HT-29 (cell line): ENCODE measurements at regions not wholly inside any gene's neighbourhood (a gene's known extent, or its start where the extent isn't known, plus 50 kb on each side); places are given as distances from the start of the nearest gene placed in this dataset.

Experiments used
- DNase-seq: peaks from one replicate; pipeline ENCODE4 v3.0.0-alpha.2; 2015; ENCODE audit warnings: low spot score

DNA sequence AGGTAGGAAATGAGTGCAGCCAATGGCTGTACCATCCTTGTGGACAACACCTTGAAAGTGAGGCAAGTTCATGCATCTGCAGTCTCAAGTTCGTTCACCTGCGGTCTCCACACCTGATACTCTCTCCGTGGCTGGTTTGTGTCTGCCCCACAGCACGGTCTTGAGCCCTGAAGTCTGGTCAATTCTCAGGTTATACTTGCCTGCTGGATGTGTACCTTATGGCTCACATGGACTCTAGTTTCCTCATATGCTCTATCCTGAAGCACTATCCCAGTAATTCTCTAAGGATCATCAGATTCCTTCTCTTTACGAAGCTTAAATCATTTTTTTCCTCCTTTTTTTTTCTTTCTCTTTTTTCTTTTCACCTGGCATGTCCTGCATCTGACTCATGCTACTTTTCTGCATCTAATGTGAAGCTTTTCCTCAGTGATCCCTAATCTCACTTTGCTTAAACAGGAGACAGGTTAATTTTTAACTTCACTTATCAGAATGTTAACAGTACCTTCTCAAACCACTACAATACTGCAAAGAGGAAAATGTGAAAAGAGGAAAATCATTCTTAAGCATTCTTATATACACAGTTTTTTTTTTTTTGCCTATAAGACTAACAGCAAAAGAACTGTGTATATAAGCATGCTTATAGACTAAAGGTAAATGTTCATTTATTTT, 511.2 kb downstream of the SOX11 start:
- DNase-seq, result no peak

DNA sequence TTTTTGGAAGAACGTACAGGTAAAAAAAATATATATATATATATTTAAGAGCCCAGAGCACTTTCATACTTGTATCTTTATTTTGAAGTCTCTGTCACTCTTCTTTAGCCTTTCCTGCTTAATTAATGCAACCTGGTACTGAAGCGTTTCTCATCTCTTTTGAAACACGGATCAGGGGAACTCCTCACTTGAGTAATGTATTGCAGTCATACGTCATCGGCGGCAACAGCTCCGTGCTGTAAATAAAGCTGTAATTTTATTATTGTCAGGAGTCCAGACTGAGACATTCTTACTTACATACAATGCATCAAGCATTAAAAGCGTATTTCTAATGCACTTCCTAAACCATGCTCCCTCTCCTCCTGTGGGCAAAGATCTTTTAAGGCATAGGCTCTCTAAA, 514.7 kb downstream of the SOX11 start:
- DNase-seq, result no peak

DNA sequence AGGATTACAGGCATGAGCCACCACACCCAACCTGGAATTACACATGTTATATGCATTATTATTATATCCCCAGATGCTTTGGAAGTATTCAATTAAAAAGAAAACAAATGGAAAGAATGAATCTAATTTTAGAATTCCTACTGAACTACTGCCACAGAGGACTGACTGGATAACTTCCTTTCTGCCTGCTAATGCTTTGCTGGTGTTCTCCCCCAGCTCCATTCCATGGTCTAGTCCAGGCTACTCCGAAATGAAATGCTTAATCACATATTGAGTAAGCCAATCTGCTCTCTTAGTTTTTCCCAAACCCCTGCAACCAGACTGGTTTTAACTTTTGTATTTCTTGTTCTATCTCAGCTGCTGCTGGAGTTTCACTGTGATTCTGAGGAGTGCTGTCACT, 519.1 kb downstream of the SOX11 start:
- no peak for DNase-seq

DNA sequence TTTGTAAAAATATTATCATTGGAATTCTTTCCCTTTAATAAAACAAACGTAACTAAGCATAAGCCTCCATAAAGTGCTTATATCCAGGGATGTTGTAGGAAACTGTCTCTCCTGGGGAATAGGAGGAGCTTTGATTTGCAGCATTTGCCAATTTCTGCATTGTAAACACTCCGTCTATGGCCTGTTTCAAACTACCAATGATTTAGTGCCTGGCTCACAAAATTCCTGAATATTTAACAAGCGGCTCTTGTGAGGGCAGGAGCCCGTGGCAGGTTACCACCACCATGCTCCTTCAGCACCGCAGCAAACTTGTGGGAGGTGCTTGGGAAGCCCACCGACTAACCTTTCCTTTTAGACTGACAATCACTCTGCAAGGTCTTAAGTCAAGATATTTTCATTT, 520.3 kb downstream of the SOX11 start:
- no peak for DNase-seq

DNA sequence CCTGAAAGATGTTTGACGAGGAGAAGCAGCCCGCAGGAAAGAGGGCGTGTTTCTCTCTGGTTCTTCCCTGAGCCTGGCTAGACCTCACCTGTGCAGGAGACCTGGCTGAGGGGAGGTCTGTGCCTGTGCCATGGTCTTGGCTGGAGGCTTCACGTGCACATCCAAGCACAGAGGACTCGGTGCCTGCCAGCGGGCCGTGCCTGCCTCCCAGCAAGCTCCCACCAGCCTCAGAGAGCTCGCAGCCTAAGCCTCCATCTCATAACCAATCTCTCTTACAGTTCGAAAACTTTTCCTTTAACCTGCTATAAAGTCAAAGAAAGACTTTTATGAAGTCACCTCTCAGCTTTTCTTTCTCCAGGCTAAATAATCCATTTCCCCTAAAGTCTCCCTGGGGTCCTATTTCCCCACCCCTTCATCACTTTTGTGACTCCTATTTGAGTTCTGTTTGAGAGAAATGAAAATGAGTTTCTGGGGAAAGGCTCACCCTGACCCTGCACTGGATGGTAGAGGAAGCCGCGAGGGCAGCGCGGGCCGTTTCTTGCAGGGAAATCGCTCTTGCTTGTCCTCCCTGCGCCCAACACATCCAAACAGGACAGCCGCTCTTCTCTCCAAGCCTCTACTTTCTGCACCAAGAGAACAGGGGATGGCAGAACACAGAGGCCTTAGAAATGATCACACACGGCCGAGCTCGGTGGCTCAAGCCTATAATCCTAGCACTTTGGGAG, 521.0 kb downstream of the SOX11 start:
- DNase-seq, result no peak

DNA sequence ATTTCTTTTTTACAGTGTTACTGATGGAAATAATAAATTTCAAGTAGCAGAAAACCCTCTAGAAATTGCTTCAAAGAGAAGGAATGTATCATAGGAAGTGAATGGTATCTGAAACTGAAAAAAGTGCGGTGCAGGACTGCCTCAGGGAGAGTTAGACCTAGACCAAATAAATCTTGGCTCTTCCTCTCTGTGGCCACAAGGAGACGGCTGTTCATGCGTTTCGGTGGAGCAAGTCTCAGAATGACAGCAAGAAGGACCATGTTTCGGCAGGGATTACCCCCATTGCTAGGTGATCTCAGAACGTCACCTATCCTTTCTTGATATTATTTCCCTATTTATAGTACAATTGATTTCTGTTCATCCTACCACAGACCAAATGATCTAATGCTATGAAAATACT, 522.3 kb downstream of the SOX11 start:
- DNase-seq, result no peak

DNA sequence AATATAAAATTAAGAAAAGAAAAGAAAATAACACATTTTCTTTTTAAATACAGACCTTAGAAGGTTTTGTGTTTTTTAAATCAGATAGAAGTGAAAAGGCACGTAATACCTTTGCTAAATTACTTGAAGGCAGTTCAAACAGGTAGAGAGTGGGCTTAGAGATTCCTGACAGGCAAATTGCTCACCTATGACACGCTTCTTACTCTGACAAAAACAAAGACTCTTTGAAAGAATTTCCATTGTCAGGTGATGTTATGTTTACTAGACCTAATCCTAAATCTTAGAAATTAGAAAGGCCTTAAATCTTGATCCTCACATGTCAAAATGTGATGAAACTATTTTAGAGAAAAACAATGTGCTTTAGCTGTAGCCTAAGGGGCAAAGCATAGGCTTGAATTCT, 522.9 kb downstream of the SOX11 start:
- no peak for DNase-seq

DNA sequence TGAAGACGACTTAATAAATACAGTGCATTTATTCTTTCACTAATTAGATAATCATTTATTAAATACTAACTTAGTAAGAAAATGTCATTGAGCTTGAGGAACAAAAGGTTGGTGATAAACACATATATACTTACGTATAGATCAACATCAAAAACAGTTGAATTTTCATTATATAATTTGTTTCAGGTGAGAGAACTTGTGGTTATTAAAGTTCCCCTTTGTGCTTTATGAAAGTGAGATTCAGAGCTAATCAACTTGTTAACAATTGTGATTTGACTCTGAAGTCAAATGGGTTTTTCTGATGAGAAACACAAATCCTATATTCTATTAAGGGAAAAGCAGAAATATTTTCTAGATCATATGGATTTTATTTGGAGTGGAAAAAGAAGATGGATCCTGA, 524.0 kb downstream of the SOX11 start:
- no peak for DNase-seq

DNA sequence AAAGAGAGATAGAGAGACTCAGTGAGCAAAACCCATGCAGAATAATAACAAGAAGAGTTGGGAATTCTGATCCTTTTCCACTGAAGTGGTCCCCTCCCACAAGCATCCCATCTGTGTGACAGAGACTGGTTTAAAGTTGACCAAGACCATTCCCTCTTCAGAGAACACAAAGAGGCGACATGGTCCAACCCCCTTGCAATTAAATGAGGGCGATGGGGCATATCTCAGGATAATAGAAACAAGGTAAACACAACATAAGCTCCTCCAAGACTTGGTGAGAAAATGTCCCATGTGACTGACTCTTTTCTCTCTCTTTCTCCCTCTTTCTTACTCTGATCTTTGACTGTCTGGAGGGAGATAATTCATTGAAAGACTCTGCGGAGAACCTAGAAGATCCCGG, 526.7 kb downstream of the SOX11 start:
- no peak for DNase-seq

DNA sequence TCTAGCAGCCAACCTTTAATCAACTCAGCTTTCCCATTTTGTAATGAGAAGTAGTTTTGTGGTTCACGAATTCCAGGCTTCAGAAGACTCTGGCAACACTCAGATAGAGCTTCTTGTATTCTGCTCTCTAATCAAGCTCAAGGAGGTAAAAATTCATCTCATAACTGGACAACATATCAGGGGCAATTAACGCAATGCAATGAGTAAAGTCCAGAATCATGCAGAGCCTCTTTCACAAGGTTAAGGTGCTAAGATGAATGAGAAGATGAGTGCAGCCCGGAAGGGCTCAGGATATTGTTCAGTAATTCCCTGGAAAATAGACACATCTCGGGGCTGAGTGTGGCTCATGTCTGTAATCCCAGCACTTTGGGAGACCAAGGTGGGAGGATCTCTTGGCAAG, 527.7 kb downstream of the SOX11 start:
- no peak for DNase-seq

DNA sequence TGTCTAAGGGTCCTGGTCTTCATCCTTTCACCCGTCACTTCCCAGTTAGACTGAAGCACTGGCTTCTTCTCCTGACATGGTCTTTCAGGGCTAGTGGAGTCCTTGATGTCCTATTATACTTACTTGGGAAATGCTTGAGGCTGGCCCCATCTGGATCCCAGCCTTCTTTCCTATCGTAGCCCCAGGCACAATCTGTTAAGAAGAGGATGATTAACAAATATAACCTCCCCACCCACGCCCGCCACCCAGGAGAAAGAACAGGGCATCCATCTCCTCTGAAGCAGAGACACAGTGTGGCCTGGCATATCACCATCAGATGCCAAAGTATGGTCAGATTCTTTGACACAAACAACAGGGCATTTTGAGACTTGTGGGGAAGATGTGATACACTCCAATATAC, 530.1 kb downstream of the SOX11 start:
- no peak for DNase-seq

DNA sequence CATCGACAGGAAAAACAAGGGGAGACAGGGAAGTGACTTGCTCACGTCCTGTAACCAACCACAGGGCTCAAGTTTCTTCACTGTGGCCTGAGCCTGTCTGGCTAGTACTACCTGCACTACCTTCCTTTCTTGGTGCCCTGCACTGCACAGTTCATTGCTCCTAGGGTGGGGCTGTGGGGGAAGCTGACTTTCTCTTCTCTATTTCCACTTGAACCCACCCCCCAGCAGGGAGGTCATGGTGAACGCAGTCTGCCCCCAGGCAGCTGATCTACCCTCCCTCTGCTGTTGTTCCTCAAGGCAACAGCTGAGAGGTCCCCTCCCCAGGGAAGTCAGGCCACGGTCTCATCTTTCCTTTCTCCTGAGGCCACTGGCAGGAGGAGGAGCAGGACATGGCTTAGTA, 532.1 kb downstream of the SOX11 start:
- no peak for DNase-seq

DNA sequence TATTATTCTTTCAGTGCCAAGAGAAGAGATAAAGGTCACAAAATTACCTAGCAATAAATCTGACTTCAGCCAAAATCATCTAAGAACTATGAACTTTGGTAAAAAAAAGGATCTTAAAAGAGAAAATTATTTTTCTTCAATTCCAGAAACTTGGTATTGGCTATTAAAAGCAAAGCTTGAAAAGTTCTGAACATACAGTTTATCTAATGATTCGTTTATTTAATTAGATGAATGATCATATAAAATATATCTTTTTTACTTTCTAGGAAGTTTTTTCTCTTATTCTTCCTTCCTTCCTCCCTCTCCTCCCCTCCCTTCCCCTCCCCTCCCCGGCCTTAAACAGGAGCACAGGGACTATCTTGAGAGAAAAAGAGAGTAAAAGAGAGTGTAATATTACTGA, 536.1 kb downstream of the SOX11 start:
- DNase-seq, result no peak

DNA sequence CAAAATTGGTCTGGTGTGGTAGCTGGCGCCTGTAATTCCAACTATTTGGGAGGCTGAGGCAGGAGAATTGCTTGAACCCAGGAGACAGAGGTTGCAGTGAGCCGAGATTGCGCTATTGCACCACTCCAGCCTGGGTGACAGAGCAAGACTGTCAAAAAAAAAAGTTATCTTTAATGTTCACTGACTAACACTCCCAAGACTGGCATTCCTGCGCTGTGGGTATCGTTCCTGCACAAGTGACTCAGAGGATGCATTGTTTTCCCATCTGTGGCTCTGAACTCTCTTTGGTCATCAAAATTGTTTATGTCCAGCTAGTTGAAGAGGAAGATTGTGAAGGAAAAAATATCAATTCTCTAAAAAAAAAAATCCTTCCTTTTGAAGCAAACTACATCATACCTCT, 539.0 kb downstream of the SOX11 start:
- no peak for DNase-seq

DNA sequence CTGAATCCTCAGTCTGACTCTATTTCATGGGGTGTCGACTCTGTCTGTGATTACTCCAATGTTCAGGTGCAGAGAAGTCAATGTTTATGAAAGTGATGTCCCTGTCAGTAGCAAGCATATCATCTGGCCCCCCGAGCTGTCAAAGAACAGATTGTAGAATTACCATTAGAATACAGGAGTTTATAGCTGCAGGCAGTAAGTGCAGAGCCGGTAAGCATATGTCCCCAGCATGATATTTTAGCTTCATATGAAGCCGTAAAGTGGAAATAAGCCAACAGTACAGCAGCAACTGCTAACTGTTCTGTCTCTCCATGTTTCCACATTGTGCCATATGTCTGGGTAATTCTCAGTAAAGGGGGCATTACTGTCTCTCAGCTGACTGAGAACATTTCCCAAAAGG, 541.8 kb downstream of the SOX11 start:
- no peak for DNase-seq

DNA sequence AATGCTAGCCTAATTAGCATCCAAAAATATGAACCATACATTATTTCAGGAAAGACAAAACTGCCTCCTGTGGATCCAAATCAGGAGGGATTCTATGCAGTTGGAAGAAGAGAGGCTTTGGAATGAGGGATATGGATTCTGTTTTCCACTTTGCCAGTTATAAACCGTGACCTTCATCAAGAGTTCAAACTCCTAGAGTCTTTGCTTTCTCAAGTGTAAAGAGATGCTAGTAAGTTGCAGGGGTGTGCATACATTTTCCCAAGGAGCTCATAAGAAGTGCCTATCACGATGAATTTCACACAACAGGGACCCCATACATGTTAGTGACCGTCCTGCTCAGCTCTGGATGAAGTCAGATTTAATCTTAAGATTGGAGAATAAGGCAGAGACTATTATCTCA, 542.5 kb downstream of the SOX11 start:
- DNase-seq, result no peak

DNA sequence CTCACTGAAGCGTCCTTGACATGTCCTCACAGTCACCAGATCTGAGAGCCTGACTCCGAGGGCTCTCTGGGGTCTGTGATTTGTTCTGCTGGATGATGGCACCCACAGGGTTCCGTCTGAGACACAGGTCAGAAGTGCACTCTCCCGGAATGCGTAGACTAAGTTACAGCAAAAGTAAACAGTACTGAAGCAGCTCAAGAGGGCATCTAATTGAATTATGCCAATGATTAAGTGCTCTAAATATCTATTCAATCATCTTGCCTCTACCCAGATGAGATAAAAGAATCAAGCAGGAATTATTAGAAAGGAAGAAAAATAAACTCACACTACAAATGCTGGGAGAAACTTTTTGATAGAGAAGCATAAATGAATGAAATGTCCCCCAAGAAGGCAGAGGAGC, 544.1 kb downstream of the SOX11 start:
- no peak for DNase-seq

DNA sequence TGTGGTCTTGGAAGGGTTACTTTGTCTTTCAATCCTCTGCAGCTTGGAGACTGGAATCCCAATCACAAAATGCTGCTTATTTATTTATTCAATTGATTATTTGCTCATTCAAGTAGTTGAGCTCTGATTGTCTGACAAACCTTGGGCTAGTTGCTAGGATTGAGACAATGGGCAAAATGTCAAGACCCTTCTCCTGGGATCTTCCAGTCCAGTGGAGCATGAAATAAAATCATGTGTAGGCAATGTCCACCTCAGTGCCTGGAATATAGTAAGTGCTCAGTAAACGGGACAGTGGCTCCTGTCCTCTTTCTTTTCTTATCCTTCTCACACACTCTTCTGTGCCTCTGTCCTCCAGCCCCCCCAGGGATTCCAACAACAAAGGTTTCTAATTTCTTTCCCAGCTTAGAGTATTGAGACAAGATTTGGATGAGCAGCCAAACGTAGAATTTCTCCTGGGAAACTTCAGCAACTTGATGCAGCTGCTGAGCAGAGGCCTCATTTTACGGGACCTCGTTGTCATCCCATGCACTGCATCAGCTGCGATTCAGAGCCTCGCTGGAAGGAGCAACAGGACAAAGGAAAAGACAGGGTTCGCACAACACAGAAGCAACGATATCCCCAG, 545.0 kb downstream of the SOX11 start:
- DNase-seq, result no peak

DNA sequence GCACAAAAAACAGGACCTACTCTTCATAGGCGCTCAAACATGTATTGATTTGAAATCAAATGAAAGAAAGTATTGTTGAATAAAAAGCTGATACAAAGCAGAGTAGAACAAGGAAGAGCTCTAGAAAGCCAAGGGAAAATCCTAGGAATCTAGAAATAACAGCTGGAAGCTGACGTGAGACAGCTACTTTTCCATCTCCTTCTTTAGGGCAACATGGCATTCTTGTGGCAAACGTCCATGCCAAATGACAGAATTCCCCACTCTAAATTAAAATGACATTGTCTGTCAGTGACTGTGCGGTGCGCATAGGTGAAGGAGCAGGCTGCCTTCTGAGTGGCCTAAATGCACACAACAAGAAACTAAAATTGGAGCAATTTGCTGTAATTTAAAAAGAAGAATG, 557.4 kb downstream of the SOX11 start:
- no peak for DNase-seq

DNA sequence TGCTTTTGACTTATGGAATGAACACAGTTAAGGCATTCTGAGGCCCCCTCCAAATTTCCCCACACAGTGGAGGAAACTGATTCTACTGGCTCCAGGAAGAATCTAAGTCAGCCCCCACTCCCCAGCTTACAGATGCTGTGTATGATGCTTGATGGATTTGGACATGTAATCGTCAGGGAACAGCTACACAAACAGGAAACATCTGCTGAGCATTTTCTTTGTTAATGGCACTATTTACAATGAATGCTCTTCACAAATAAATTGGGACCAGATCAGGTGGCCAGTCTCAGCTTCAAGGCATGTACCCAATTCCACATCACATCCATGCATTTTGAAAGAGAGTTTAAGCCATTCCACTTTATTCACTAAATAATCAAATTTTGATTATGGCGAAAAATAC, 562.3 kb downstream of the SOX11 start:
- DNase-seq, result no peak

DNA sequence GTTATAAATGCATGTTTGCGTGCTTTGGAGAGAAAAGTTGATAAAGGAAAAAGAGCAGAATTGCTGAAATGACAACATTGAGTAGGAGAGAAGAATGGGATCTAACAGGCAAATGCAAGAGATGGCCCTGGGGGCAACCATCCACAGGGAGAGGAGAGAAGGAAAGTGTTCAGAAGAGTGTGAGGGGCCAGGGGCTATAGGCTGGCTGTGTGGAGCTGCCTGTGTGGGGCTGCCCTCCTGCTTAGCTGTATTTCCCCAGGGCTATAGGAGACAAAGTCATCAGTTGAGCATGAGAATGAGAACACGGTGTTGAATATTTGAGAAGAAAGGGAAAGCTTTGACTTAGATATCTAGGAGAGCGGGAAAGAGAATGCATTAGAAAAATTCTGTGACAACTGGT, 572.0 kb downstream of the SOX11 start:
- DNase-seq, result no peak

DNA sequence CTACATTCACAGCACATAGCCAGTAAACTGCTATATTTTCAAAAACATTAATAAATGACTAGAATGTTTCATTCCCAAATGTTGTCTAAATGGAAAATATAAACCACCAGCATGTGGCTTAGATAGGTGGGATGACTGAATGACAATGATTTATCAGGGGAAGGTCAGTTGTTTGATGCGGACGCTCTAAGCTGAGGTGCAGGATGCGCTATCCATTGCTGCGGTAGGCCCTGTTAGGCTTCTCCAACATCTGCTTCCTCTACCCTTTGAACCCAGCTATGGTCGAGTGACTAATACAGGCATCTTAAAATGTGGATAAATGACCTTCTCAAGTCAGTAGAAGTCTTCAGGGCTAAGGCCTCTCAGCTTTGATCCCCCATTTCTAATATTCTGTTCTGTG, 584.2 kb downstream of the CMPK2 start:
- no peak for DNase-seq

DNA sequence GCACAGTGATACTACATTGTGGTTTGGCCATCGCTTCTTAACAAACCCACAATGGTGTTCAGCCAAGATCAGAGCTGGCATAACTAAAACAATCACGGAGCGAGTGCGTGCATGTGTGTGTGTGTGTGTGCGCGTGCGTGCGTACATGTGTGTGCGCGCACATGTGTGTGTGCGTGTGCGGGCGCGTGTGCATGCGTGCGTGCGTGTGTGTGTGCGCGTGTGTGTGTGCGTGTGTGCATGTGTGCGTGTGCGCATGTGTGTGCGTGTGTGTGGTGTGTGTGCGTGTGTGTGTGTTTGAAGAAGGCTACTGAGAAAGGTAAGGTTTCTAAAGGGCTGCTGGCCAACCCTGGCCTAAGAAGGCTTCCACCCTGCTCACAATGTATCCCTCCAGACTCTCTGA, 582.4 kb downstream of the CMPK2 start:
- no peak for DNase-seq
